Stimulated activated CD4-positive, alpha-beta T cell treated with anti-CD3 and anti-CD28 coated beads, Interleukin-4, amount 100 ng/mL, for 1 hour (primary cell): ENCODE measurements at regions not wholly inside any gene's neighbourhood (a gene's known extent, or its start where the extent isn't known, plus 50 kb on each side); places are given as distances from the start of the nearest gene placed in this dataset.

ENCODE experiments used
- DNase-seq: peaks from one replicate; pipeline ENCODE4 v3.0.0-alpha.2; 2020

GRCh38 chr1:168782559-168783116 lies 53.6 kb upstream of the DPT start:
- DNase-seq: no peak

- no peak for DNase-seq
Observed at GRCh38 chr1:168783458-168784210, 54.6 kb upstream of the DPT start.

- no peak for DNase-seq
Observed at GRCh38 chr1:168786476-168787330, 57.7 kb upstream of the DPT start.

GRCh38 chr1:168788258-168788657 lies 59.3 kb upstream of the DPT start:
- no peak for DNase-seq

GRCh38 chr1:168789501-168789900 lies 60.5 kb upstream of the DPT start:
- DNase-seq: no peak

GRCh38 chr1:168792142-168792541 lies 63.1 kb upstream of the DPT start:
- DNase-seq: no peak

GRCh38 chr1:168792592-168793125 lies 63.7 kb upstream of the DPT start:
- no peak for DNase-seq

- DNase-seq: no peak
Observed at GRCh38 chr1:168794057-168794456, 65.1 kb upstream of the DPT start.

- no peak for DNase-seq
Observed at GRCh38 chr1:168795681-168796080, 66.7 kb upstream of the DPT start.

- DNase-seq: no peak
Observed at GRCh38 chr1:168799927-168800605, 71.1 kb upstream of the DPT start.

GRCh38 chr1:168801032-168801745 lies 72.2 kb upstream of the DPT start:
- no peak for DNase-seq

GRCh38 chr1:168803806-168804510 lies 75.0 kb upstream of the DPT start:
- DNase-seq: no peak

- DNase-seq: no peak
Observed at GRCh38 chr1:168806952-168807351, 77.9 kb upstream of the DPT start.

GRCh38 chr1:168811176-168811575 lies 82.2 kb upstream of the DPT start:
- DNase-seq: no peak

GRCh38 chr1:168819668-168820067 lies 90.7 kb upstream of the DPT start:
- no peak for DNase-seq

GRCh38 chr1:168821434-168821833 lies 92.4 kb upstream of the DPT start:
- peak; percentile 22 for DNase-seq

- no peak for DNase-seq
Observed at GRCh38 chr1:168822911-168823310, 93.9 kb upstream of the DPT start.

GRCh38 chr1:168823988-168824387 lies 95.0 kb upstream of the DPT start:
- no peak for DNase-seq

- DNase-seq: no peak
Observed at GRCh38 chr1:168824418-168825065, 95.5 kb upstream of the DPT start.

GRCh38 chr1:168825129-168825528 lies 96.1 kb upstream of the DPT start:
- no peak for DNase-seq

GRCh38 chr1:168825820-168826219 lies 96.8 kb upstream of the DPT start:
- no peak for DNase-seq
